Chondrocyte (in vitro differentiated cells): ENCODE measurements at regions not wholly inside any gene's neighbourhood (a gene's known extent, or its start where the extent isn't known, plus 50 kb on each side); places are given as distances from the start of the nearest gene placed in this dataset.

Source experiments
- DNase-seq: peaks from one replicate; pipeline ENCODE4 v3.0.0; 2021; ENCODE audit warnings: mixed read lengths, low spot score
- H3K27ac Mint-ChIP-seq: one replicate; pipeline ENCODE4 v1.8.0; 2021; ENCODE audit warnings: mild to moderate bottlenecking, moderate library complexity, mixed read lengths; ENCODE audit not compliant: unreplicated experiment
- H3K27me3 Mint-ChIP-seq: 2 replicates; pipeline ENCODE4 v1.8.0; 2021; ENCODE audit warnings: low read depth, mixed read lengths
- H3K36me3 Mint-ChIP-seq: 2 replicates; pipeline ENCODE4 v1.8.0; 2021; ENCODE audit warnings: low read depth, mixed read lengths
- H3K4me1 Mint-ChIP-seq: 2 replicates; pipeline ENCODE4 v1.8.0; 2021; ENCODE audit warnings: low read depth, mild to moderate bottlenecking, mixed read lengths
- H3K4me3 Mint-ChIP-seq: one replicate; pipeline ENCODE4 v1.8.0; 2021; ENCODE audit warnings: mild to moderate bottlenecking, moderate library complexity, mixed read lengths; ENCODE audit not compliant: unreplicated experiment
- H3K9me3 Mint-ChIP-seq: 2 replicates; pipeline ENCODE4 v1.8.0; 2021; ENCODE audit warnings: low read depth, mixed read lengths
- CTCF ChIP-seq: fragments of 200-600 bp; sonication (generic); IDR thresholded peaks from 2 replicates; pipeline ENCODE4 v1.5.0; 2021; ENCODE audit warnings: antibody characterized with exemption, mild to moderate bottlenecking, moderate library complexity

GRCh38 chr9:84054341-84055010 is 73.9 kb downstream of the RMI1 start:
- TF ChIP-seq CTCF = no peak

GRCh38 chr9:84057662-84058061 is 77.1 kb downstream of the RMI1 start:
- TF ChIP-seq CTCF = no peak
- no peaks in the 10 kb centered on the region for H3K4me1 Mint-ChIP-seq
- no peak overlapping the region for H3K27ac Mint-ChIP-seq
- peaks cover 9% of the 10 kb centered on the region for H3K27me3 Mint-ChIP-seq
- H3K4me3 Mint-ChIP-seq = no peak overlapping the region
- H3K9me3 Mint-ChIP-seq = peaks cover 4% of the 10 kb centered on the region
- DNase-seq = no peak
- H3K36me3 Mint-ChIP-seq = peaks cover 1% of the 10 kb centered on the region

More at GRCh38 chr9:84054341-84055010, 73.9 kb downstream of the RMI1 start:
- no peaks in the 10 kb centered on the region for H3K4me1 Mint-ChIP-seq
- peaks cover 1% of the 10 kb centered on the region for H3K36me3 Mint-ChIP-seq
- DNase-seq = no peak
- no peaks in the 10 kb centered on the region for H3K9me3 Mint-ChIP-seq
- H3K27ac Mint-ChIP-seq = no peak overlapping the region
- H3K27me3 Mint-ChIP-seq = peaks cover 14% of the 10 kb centered on the region
- H3K4me3 Mint-ChIP-seq = no peak overlapping the region

GRCh38 chr9:84059936-84060335 is 79.3 kb downstream of the RMI1 start:
- no peaks in the 10 kb centered on the region for H3K4me1 Mint-ChIP-seq
- peaks cover 4% of the 10 kb centered on the region for H3K9me3 Mint-ChIP-seq
- peaks cover 3% of the 10 kb centered on the region for H3K27me3 Mint-ChIP-seq
- no peak for DNase-seq
- peaks cover 1% of the 10 kb centered on the region for H3K36me3 Mint-ChIP-seq
- H3K27ac Mint-ChIP-seq = no peak overlapping the region
- no peak overlapping the region for H3K4me3 Mint-ChIP-seq
- TF ChIP-seq CTCF = no peak

GRCh38 chr9:84061613-84062193 is 81.1 kb downstream of the RMI1 start:
- Mint-ChIP-seq H3K4me3 (no peak overlapping the region), H3K27ac (no peak overlapping the region), H3K9me3 (peaks cover 4% of the 10 kb centered on the region), H3K27me3 (peaks cover 3% of the 10 kb centered on the region), H3K4me1 (no peaks in the 10 kb centered on the region), H3K36me3 (peaks cover 1% of the 10 kb centered on the region)
- no peak for DNase-seq
- no peak for TF ChIP-seq CTCF

- H3K4me1 Mint-ChIP-seq = no peaks in the 10 kb centered on the region
- no peak for TF ChIP-seq CTCF
- DNase-seq = no peak
- H3K27ac Mint-ChIP-seq = no peak overlapping the region
- peaks cover 4% of the 10 kb centered on the region for H3K9me3 Mint-ChIP-seq
- no peak overlapping the region for H3K4me3 Mint-ChIP-seq
- H3K36me3 Mint-ChIP-seq = peaks cover 1% of the 10 kb centered on the region
- H3K27me3 Mint-ChIP-seq = peaks cover 3% of the 10 kb centered on the region
These were observed 81.9 kb downstream of the RMI1 start for GRCh38 chr9:84062538-84062937.
